ENCODE measurements at regions not wholly inside any gene's neighbourhood (a gene's known extent, or its start where the extent isn't known, plus 50 kb on each side); places are given as distances from the start of the nearest gene placed in this dataset.

- Histone ChIP-seq H3K4me3 (ENCODE audit: control extremely low read depth in 1 of 5, extremely low read depth in 1 of 5, insufficient read depth in 1 of 5, low read depth in 2 of 5, low read length in 4 of 5) (no peak overlapping the region), H3K27ac (ENCODE audit: low read length in 2 of 2) (no peak overlapping the region), H2AFZ (ENCODE audit: insufficient read depth, low read depth, low read length, poor library complexity, severe bottlenecking) (no peak overlapping the region), H3K4me1 (ENCODE audit: control insufficient read depth in 2 of 2, insufficient read depth in 2 of 2, low read length in 2 of 2) (no peaks in the 10 kb centered on the region), H3K9me3 (ENCODE audit: control extremely low read depth in 1 of 3, control insufficient read depth in 2 of 3, insufficient read depth in 1 of 3, low read length in 2 of 3) (no peaks in the 10 kb centered on the region), H3K36me3 (replicated peaks in 1 of 2; ENCODE audit: control extremely low read depth in 1 of 2, control insufficient read depth in 1 of 2, extremely low read depth in 1 of 2, insufficient read depth in 2 of 2, low read length in 1 of 2) (no peaks in the 10 kb centered on the region), H4K20me1 (ENCODE audit: control insufficient read depth, insufficient read depth, low read length, poor library complexity, severe bottlenecking) (no peaks in the 10 kb centered on the region), H3K4me2 (replicated peaks; ENCODE audit: low read depth, low read length, poor library complexity, severe bottlenecking) (no peak overlapping the region), H3K9ac (ENCODE audit: low read length) (no peak overlapping the region), H3K79me2 (ENCODE audit: control insufficient read depth, insufficient read depth, low read length) (no peaks in the 10 kb centered on the region), H3K27me3 (replicated peaks in 1 of 4; ENCODE audit: control extremely low read depth in 1 of 4, control insufficient read depth in 3 of 4, insufficient read depth in 4 of 4, low read length in 3 of 4) (no peaks in the 10 kb centered on the region)
- POLR2A ChIA-PET = no interaction called here
- intact Hi-C loops (cut with micrococcal nuclease) = no loop called here
- CTCF ChIA-PET = no interaction called here
- H3K4me3 Mint-ChIP-seq = no peak overlapping the region
- no CpG with 5 or more reads among the region's 1 CpG for WGBS (ENCODE audit: insufficient coverage)
- DNase-seq = no peak
- TF ChIP-seq, protein P1, sequence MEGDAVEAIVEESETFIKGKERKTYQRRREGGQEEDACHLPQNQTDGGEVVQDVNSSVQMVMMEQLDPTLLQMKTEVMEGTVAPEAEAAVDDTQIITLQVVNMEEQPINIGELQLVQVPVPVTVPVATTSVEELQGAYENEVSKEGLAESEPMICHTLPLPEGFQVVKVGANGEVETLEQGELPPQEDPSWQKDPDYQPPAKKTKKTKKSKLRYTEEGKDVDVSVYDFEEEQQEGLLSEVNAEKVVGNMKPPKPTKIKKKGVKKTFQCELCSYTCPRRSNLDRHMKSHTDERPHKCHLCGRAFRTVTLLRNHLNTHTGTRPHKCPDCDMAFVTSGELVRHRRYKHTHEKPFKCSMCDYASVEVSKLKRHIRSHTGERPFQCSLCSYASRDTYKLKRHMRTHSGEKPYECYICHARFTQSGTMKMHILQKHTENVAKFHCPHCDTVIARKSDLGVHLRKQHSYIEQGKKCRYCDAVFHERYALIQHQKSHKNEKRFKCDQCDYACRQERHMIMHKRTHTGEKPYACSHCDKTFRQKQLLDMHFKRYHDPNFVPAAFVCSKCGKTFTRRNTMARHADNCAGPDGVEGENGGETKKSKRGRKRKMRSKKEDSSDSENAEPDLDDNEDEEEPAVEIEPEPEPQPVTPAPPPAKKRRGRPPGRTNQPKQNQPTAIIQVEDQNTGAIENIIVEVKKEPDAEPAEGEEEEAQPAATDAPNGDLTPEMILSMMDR (IDR thresholded peaks at IDR 0.05) = no peak
- TF ChIP-seq EZH2 (IDR thresholded peaks at IDR 0.05; ENCODE audit: borderline replicate concordance, insufficient read depth, low read depth, low read length, poor library complexity, severe bottlenecking) = no peak
- H3K27me3 Mint-ChIP-seq = no peaks in the 10 kb centered on the region
- no peak overlapping the region for H3K27ac Mint-ChIP-seq
- peaks cover 2% of the 10 kb centered on the region for H3K9me3 Mint-ChIP-seq (ENCODE audit: insufficient read depth)
- no peaks in the 10 kb centered on the region for H3K4me1 Mint-ChIP-seq
- ATAC-seq (ENCODE audit: low read depth) = no peak
These were observed 670.6 kb downstream of the CD109 start for GRCh38 chr6:74366634-74367033.

- Histone ChIP-seq H3K4me2 (replicated peaks; ENCODE audit: low read depth, low read length, poor library complexity, severe bottlenecking) (no peak overlapping the region), H3K27me3 (replicated peaks in 1 of 4; ENCODE audit: control extremely low read depth in 1 of 4, control insufficient read depth in 3 of 4, insufficient read depth in 4 of 4, low read length in 3 of 4) (no peaks in the 10 kb centered on the region), H2AFZ (ENCODE audit: insufficient read depth, low read depth, low read length, poor library complexity, severe bottlenecking) (no peak overlapping the region), H3K9me3 (ENCODE audit: control extremely low read depth in 1 of 3, control insufficient read depth in 2 of 3, insufficient read depth in 1 of 3, low read length in 2 of 3) (no peaks in the 10 kb centered on the region), H4K20me1 (ENCODE audit: control insufficient read depth, insufficient read depth, low read length, poor library complexity, severe bottlenecking) (no peaks in the 10 kb centered on the region), H3K79me2 (ENCODE audit: control insufficient read depth, insufficient read depth, low read length) (no peaks in the 10 kb centered on the region), H3K4me3 (ENCODE audit: control extremely low read depth in 1 of 5, extremely low read depth in 1 of 5, insufficient read depth in 1 of 5, low read depth in 2 of 5, low read length in 4 of 5) (no peak overlapping the region), H3K9ac (ENCODE audit: low read length) (no peak overlapping the region), H3K36me3 (replicated peaks in 1 of 2; ENCODE audit: control extremely low read depth in 1 of 2, control insufficient read depth in 1 of 2, extremely low read depth in 1 of 2, insufficient read depth in 2 of 2, low read length in 1 of 2) (no peaks in the 10 kb centered on the region), H3K4me1 (ENCODE audit: control insufficient read depth in 2 of 2, insufficient read depth in 2 of 2, low read length in 2 of 2) (no peaks in the 10 kb centered on the region), H3K27ac (ENCODE audit: low read length in 2 of 2) (no peak overlapping the region)
- no peaks in the 10 kb centered on the region for H3K9me3 Mint-ChIP-seq (ENCODE audit: insufficient read depth)
- WGBS (ENCODE audit: insufficient coverage) = no CpG with 5 or more reads among the region's 1 CpG
- ATAC-seq (ENCODE audit: low read depth) = no peak
- H3K27me3 Mint-ChIP-seq = no peaks in the 10 kb centered on the region
- no peak overlapping the region for H3K4me3 Mint-ChIP-seq
- no peak overlapping the region for H3K27ac Mint-ChIP-seq
- ChIA-PET POLR2A (no interaction called here), CTCF (no interaction called here)
- TF ChIP-seq, protein P1 (IDR thresholded peaks at IDR 0.05) = no peak
- TF ChIP-seq EZH2 (IDR thresholded peaks at IDR 0.05; ENCODE audit: borderline replicate concordance, insufficient read depth, low read depth, low read length, poor library complexity, severe bottlenecking) = no peak
- intact Hi-C loops (cut with micrococcal nuclease) = no loop called here
- no peak for DNase-seq
- no peaks in the 10 kb centered on the region for H3K4me1 Mint-ChIP-seq
These were observed 666.4 kb downstream of the CD109 start for GRCh38 chr6:74362391-74362790.
